ENCODE measurements at regions not wholly inside any gene's neighbourhood (a gene's known extent, or its start where the extent isn't known, plus 50 kb on each side); places are given as distances from the start of the nearest gene placed in this dataset.

- TF ChIP-seq CTCF (IDR thresholded peaks at IDR 0.05) (no peak), EP300 (IDR thresholded peaks at IDR 0.05) (no peak), POLR2AphosphoS5 (IDR thresholded peaks at IDR 0.05) (no peak), POLR2A (IDR thresholded peaks at IDR 0.05) (no peak)
These were observed 74.3 kb downstream of the RTL6 start for GRCh38 chr22:44423556-44424358.

All from gastroesophageal sphincter (tissue), 3 donors.